Stimulated activated CD4-positive, alpha-beta T cell treated with anti-CD3 and anti-CD28 coated beads, Interleukin-1b, Interleukin-23, amount 100 ng/mL, for 24 hours (primary cell): ENCODE measurements at regions not wholly inside any gene's neighbourhood (a gene's known extent, or its start where the extent isn't known, plus 50 kb on each side); places are given as distances from the start of the nearest gene placed in this dataset.

Source experiments
- DNase-seq, 4 experiments: peaks; one replicate each; pipeline ENCODE4 v3.0.0-alpha.2; 2020; ENCODE audit warnings: low read depth in 4 of 4, low spot score in 1 of 4

DNA sequence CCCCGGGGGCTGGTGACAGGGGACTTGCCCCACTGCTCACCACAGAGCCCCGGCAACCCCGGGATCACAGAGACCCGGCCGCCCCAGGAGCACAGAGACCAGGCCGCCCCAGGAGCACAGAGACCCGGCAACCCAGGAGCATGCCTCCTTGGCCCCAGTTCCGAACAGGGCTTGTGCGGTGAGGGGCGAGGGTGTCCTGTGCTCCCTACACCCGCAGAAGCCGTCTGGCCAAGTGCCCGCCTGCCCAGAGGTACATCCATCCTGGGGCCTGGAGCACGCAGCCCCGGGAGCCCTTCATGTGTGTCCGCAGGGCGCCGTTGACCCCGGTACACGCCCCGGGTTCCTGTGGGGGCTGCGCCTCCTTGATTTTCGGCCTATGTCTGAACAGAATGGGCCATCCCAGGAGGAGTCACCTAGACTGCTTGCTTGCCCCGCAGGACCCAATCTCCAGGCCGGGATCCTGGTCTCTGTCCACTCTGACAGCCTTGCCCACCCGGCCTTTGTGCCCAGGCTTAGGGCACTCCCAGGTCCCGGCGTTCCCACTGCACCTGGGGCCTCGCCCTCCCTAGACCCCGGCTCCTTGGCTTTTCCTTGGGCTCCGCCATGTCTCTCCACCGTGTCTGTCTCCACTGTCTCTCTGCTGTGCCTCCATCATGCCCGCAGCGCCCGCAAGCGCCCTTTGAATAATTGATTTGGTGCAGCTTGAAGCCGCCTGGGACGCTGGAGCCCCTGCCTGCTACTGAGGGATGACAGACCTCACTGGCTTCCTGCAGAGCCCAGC lies 219.8 kb downstream of the ERMARD start:
- DNase-seq = no peak

GRCh38 chr6:169970306-169970988 lies 219.0 kb downstream of the ERMARD start:
- no peak for DNase-seq

GRCh38 chr6:169969372-169970099 lies 218.1 kb downstream of the ERMARD start:
- DNase-seq = no peak

DNA sequence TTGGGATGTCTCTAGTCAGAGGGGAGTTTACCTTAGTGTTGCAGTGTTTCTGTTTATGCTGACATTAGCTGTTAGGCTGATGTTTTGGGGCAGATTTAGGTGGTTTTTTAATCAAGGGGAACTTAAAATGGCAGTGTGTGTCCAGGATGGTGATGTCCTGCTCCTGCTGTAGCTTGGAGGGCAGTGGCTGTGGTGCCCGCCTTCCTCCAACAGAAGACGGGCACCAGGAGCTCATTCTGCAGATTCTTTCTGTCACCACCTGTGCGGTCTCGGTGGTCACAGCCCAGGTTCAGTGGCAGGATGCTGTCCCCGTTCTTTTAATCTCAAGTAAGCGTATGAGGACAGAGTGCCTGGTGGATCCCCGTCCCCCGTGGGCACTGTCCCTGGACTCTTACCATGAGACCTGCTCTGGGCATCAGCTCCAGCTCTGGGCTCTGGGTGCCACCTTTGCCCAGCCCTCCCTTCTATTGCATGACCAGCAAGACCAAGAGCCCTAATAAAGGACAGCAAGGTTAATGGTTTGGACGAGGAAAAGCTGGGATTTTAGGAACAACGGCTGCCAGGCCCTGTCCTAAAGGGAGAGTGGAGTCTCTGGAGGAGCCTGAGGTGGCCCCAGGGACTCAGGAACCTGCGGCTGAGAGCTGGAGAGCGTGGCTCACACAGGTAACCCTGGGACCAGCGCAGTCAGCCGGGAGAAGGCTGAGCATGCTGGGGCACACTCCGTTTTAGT lies 217.3 kb downstream of the ERMARD start:
- no peak for DNase-seq

DNA sequence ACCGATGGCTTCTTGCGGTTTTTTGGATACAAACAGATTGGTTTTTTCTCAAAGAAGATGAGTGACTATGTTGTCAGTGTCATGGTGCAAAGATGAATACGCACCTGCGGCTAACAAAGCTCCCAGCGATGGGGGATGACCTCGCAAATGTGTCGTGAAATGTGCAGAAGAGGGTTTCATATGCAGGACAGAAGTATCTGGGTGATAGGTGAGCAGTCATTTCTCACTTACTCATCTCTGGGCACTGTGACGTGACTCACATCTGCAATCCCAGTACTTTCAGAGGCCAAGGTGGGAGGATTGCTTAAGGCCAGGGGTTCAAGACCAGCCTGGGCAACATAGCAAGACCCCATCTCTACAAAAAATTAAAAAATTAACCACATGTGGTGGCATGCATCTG lies 216.3 kb downstream of the ERMARD start:
- DNase-seq = no peak

DNA sequence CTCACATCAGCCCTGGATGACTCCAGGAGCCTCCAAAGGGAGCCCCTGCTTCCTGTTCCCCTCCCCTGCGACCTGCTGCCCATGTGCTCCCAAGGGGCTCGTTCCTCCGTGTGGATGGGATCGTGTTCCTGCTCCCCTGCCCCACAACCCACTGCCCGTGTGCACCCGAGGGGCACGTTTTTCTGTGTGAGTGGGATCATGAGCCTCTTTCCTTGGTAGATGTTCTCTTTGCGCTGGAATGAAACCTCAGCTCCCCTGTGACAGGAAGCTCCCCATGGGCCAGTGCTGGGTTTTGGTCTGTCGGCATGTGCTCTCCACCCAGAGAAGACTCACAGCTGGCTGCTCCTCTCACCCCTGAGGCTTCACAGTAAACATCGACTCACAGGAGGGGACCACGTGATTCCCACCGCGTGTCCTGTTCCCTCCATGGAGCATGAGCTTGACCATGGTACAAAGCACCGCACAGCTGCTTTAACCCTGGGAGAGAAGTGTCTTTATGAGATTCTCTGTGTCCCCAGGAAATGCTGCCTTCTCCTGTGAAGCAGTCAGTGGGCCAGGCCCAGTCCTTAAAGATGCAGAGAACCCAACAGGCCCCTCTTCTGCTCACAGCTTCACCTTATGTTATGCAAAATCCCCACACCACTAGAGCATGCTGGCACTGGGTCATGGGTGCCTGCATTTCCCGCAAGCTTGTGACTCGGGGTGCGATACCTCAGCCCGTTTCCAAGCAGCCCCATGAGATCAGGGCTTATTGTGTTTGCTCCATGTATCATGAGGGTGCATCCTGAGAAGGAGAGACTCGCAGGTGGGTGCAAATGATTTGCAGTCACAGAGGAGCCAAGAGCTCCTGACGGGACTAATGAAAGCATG lies 215.1 kb downstream of the ERMARD start:
- no peak for DNase-seq

GRCh38 chr6:169965657-169966311 lies 214.4 kb downstream of the ERMARD start:
- no peak for DNase-seq

DNA sequence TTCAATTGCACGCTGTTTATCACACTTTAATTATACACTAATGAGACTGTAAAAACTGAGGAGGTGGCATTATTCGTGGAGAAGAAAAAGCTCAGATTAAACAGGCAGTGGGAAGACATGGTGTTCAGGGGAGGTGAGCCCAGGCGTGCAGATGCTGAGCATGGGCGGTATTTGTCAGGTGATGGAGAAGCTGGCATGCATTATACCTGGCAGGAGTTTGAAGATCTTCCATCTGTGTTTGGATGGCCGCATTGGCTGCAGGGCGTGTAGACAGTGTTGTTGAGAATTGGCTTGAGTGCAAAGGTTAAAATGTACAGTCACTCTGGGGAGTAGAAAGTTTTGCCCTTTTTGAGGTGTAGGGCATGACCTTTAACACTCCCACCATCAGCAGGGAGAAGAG lies 213.8 kb downstream of the ERMARD start:
- no peak for DNase-seq

GRCh38 chr6:169964486-169965180 lies 213.2 kb downstream of the ERMARD start:
- DNase-seq = no peak

DNA sequence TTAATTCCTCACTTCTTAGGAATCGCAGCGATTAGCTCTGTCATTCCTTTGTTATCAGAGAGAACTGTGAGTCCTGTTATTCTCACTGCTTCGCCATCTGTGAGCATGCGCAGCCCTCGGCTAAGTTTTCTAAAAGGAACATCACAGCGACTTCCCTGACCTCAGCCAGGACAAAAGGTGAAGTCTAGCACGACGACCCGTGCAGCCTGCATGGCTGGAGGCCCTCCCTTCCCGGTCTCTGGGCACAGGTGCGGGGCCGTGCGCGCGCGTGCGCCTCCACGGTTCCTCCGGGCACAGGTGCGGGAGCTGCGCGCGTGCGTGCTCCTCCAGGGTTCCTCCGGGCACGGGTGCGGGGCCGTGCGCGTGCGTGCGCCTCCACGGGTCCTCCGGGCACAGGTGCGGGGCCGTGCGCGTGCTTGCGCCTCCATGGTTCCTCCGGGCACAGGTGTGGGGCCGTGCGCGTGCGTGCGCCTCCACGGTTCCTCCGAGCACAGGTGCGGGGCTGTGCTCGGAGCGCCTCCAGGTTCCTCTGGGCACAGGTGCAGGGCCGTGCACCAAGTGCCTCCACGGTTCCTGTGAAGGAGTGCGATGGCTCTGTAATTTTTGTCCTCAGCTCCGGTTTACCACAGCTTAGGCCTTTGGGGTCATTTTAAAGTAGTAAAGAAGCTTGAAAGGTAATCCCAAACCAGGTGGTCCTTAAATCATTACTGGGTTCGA lies 212.3 kb downstream of the ERMARD start:
- no peak for DNase-seq

DNA sequence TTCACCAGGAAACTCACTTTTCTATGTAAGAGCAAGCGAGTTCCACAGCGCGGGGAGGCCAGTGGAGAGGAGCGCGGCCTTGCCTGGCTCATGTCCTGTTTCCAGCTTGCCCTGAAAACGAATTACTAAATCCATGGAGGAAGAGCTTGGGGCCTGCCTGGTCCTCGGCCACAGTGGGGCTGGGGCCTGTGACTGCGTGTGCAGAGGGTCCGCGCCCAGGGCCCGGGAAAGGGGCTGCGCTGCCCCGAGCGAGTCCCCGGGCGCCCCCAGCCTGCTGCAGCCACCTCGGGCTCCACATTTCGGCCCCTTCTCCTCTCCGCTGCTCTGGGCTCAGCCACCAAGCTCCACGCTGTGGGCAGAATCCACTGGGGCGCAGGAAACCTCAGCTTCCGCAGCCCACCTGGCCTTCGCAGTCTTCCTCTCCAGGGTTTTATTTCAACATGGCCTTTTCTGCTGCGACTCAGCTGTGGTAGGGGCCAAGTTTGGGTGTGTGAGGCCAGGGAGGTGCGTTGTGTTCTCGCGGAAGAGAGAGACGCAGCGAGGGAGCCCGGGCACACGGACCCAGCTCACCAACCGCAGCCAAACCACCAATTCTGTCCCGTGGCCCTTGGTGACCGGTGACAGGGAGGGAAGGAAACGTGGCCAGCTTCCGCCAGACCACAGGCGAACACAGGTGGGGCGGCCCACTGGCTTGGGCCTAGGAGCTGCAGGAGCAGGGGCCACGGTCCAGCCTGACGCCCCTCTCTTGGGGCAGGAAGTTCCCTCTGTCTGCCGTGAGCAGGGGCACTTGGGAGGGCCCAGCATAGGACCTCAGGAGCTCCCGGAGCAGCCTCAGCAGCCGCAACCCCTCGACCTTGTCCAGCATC lies 211.4 kb downstream of the ERMARD start:
- no peak for DNase-seq

DNA sequence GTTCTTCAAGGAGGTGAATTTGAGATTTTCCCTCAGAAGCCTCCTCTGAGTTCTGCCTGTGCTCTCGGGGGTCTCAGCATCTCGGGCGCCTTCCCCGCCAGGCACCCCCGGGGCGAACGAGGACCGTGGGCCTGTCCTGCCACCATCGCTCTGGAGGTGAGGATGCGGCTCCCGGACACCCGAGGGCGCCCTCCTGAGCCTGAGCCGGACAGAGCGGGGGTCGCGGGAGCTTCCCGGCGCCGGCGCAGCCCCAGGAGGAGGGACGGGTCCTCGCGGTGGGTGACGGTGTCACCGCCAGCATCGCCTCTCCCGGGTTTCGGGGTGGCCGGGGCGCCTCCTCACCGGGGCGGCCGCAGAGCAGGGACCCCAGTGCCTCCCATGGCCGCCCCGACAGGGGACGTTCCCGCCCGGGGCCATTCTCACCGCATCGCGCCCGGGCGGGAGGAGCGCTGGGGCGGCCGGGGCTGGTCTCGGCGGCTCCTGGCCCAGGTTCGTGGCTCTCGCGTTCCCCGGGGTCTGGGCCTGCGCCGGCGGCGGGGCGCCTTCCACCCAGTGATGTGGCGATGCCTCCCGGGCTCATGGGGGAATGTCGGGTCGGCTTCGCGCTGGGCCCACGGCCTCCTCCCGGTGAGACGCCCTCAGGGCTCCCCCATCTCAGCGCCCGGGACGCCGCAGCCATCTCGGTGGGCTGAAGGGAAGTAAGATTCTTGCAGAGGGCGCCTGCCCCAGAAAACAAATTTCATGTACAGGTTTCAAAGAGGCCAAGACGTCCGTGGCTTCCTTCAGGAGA lies 210.5 kb downstream of the ERMARD start:
- DNase-seq = no peak

DNA sequence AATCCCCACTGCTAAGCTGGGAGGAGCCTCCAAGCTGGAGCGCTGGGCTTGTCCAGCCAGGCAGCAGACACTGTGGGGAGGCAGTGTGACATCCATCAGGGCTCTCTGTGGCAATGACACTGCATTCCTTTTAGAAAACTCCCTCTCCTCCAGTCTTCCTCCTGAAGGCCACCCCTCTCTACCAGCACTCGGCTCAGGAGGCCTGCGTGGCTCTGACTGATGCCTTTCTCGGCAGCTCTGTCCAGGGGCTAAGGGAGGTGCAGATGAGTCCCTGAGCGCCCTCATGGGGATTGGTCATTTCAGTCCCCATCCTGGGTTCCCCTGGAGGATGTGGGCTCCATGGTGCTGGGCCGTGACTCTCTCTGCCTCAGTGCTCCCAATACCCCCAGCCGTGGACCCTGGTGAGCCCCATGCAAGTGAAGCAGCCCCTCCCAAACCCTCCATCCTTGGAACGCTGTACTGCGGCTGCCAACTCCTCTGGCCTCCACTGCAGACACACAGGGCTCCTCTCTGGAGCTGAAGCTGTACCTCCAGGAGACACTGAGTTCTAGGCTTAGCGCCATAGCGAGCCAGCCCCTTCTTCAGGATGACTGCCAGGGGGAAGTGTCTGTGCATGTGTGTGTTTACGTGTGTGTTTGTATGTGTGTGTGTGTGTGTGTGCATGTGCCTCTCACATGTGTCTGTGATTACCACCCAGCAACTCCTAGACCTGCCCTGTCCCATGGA lies 209.6 kb downstream of the ERMARD start:
- no peak for DNase-seq

GRCh38 chr6:169960521-169960885 lies 209.1 kb downstream of the ERMARD start:
- DNase-seq = no peak

DNA sequence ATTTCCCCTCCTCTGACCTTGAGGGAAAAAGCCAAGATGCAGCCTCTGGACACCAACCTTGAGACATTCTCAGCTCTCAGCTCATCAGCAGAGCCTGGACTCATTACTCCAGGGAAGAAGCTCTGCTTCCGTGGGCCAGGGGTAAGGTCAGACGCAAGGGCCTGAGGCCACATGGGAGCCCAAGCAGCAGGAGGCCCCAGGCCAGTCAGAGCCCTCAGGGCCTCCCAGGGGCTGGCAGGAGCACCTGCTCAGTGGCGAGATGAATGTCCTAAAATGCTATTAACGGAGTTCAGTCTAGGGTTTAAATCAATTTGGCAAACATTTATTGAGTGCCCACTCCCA lies 208.6 kb downstream of the ERMARD start:
- no peak for DNase-seq
